OCI-LY3 (cell line): ENCODE measurements at regions not wholly inside any gene's neighbourhood (a gene's known extent, or its start where the extent isn't known, plus 50 kb on each side); places are given as distances from the start of the nearest gene placed in this dataset.

Experiments used
- H2AFZ ChIP-seq: fragments of 200-600, 300-600 bp; shearing (Covaris generic); 2 replicates; pipeline ENCODE4 v1.6.0; 2014; ENCODE audit warnings: antibody characterized with exemption, low read depth, low read length
- H3K27ac ChIP-seq: fragments of 200-600, 300-600 bp; sonication (generic); 2 replicates; pipeline ENCODE4 v1.5.1; 2014; ENCODE audit warnings: mild to moderate bottlenecking, low read length, moderate library complexity, mixed read lengths
- H3K27me3 ChIP-seq: fragments of 200-600, 300-600 bp; sonication (generic); 2 replicates; pipeline ENCODE4 v1.6.1; 2014; ENCODE audit warnings: low read depth, low read length, mixed read lengths
- H3K36me3 ChIP-seq: fragments of 200-600, 300-600 bp; sonication (generic); replicated peaks from 2 replicates; pipeline ENCODE3; 2014; ENCODE audit warnings: low read depth, low read length, mixed read lengths
- H3K4me1 ChIP-seq: fragments of 300-600, 200-600 bp; sonication (generic); 2 replicates; pipeline ENCODE4 v1.6.1; 2014; ENCODE audit warnings: low read length, mixed read lengths
- H3K4me2 ChIP-seq: fragments of 200-600, 300-600 bp; sonication (generic); 2 replicates; pipeline ENCODE4 v1.6.1; 2014; ENCODE audit warnings: low read length, mixed read lengths
- H3K4me3 ChIP-seq: fragments of 300-600, 200-600 bp; sonication (generic); 2 replicates; pipeline ENCODE4 v1.5.1; 2014; ENCODE audit warnings: antibody characterized with exemption, mild to moderate bottlenecking, low read length, moderate library complexity
- H3K79me2 ChIP-seq: fragments of 300-600, 200-600 bp; shearing (Covaris generic); 2 replicates; pipeline ENCODE4 v1.6.1; 2014; ENCODE audit warnings: mild to moderate bottlenecking, low read length, mixed read lengths
- H3K9ac ChIP-seq: fragments of 300-600, 200-600 bp; shearing (Covaris generic); 2 replicates; pipeline ENCODE4 v1.6.0; 2014; ENCODE audit warnings: mild to moderate bottlenecking, low read length, moderate library complexity
- H3K9me3 ChIP-seq: fragments of 200-600, 300-600 bp; shearing (Covaris generic); 2 replicates; pipeline ENCODE4 v1.6.1; 2014; ENCODE audit warnings: low read length, mixed read lengths; ENCODE audit not compliant: insufficient read depth
- H4K20me1 ChIP-seq: fragments of 200-600, 300-600 bp; sonication (generic); 2 replicates; pipeline ENCODE4 v1.6.1; 2016; ENCODE audit warnings: low read length, mixed read lengths; ENCODE audit not compliant: insufficient read depth
- EZH2phosphoT487 ChIP-seq: fragments of 200-600 bp; shearing (Covaris generic); IDR thresholded peaks from 2 replicates; pipeline ENCODE4 v1.6.1; 2018; ENCODE audit warnings: antibody characterized with exemption, mixed run types, low read depth
- TF ChIP-seq, protein P1 (sequence below): fragments of 200-600, 300-600 bp; sonication (generic); IDR thresholded peaks from 2 replicates; pipeline ENCODE4 v1.5.1; 2014; ENCODE audit warnings: antibody characterized with exemption, low read length, low read depth

DNA sequence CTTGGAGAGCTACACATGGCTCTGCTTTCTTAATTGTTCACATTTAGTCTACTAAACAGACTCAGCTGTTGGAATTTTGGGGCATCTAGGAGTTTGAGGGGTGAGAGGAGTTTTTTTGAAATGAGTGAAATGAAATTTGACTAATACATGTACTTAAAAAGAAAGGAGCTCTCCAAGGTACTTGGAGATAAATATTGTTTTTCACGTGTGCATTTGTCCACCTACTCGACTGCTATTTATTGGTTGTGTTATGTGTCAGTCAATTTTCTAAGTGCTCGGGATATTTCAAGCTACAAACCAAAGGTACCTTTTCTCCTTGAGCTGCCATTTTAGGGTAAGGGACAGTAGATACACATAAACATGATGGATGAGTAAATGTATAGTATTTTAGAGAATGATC is 697.0 kb downstream of the LIG4 start:
- Histone ChIP-seq H3K4me2 (no peak overlapping the region), H2AFZ (no peak overlapping the region), H3K79me2 (no peaks in the 10 kb centered on the region), H3K27me3 (no peaks in the 10 kb centered on the region), H4K20me1 (no peaks in the 10 kb centered on the region), H3K27ac (no peak overlapping the region), H3K9ac (no peak overlapping the region), H3K36me3 (no peaks in the 10 kb centered on the region), H3K9me3 (no peaks in the 10 kb centered on the region), H3K4me1 (no peaks in the 10 kb centered on the region), H3K4me3 (no peak overlapping the region)
- TF ChIP-seq, protein P1, sequence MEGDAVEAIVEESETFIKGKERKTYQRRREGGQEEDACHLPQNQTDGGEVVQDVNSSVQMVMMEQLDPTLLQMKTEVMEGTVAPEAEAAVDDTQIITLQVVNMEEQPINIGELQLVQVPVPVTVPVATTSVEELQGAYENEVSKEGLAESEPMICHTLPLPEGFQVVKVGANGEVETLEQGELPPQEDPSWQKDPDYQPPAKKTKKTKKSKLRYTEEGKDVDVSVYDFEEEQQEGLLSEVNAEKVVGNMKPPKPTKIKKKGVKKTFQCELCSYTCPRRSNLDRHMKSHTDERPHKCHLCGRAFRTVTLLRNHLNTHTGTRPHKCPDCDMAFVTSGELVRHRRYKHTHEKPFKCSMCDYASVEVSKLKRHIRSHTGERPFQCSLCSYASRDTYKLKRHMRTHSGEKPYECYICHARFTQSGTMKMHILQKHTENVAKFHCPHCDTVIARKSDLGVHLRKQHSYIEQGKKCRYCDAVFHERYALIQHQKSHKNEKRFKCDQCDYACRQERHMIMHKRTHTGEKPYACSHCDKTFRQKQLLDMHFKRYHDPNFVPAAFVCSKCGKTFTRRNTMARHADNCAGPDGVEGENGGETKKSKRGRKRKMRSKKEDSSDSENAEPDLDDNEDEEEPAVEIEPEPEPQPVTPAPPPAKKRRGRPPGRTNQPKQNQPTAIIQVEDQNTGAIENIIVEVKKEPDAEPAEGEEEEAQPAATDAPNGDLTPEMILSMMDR: no peak
- no peak for TF ChIP-seq EZH2phosphoT487

DNA sequence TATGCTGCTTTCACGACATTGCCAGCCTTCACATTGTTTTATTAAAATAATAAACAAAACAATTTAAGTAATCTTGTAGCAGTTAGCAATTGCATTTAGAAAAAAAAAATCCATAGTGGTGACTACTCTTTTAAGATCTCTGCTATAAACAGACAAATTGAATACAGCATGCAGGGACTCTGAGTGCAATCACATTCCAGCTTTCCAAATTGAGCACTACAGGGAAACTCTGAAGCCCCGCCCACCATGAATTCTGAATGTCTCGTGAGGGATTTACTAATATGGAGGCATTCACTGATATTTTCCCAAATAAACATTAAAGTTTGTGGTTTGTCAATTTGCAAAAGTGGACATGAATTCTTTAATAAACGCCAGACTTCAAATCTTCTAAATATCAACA is 698.8 kb downstream of the LIG4 start:
- Histone ChIP-seq H2AFZ (no peak overlapping the region), H3K4me3 (no peak overlapping the region), H3K79me2 (no peaks in the 10 kb centered on the region), H3K4me2 (no peak overlapping the region), H3K36me3 (no peaks in the 10 kb centered on the region), H3K27me3 (no peaks in the 10 kb centered on the region), H3K9me3 (no peaks in the 10 kb centered on the region), H3K27ac (no peak overlapping the region), H4K20me1 (no peaks in the 10 kb centered on the region), H3K4me1 (no peaks in the 10 kb centered on the region), H3K9ac (no peak overlapping the region)
- no peak for TF ChIP-seq EZH2phosphoT487
- TF ChIP-seq, protein P1: no peak

DNA sequence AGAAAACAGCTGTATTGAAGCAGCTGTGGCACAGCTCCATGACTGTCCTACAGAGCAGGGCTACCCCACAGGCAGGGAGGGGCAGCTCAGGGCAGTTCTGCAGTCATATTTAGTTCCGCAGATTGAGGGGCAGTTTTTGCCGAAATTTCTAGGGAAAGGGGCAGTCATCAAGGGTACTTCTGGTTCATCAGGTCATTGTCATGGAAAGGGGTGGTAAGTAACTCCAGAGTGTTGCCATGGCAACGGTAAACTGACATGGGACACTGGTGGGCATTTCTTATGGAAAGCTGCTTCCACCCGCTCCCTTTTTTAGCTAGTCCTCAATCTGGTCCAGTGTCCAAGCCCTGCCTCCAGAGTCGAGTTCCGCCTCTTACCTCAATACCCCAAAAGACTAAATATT is 702.8 kb downstream of the LIG4 start:
- H3K4me1 ChIP-seq: no peaks in the 10 kb centered on the region
- no peaks in the 10 kb centered on the region for H3K27me3 ChIP-seq
- TF ChIP-seq, protein P1: no peak
- TF ChIP-seq EZH2phosphoT487: no peak
- H3K4me3 ChIP-seq: no peak overlapping the region
- H3K9ac ChIP-seq: no peak overlapping the region
- H2AFZ ChIP-seq: no peak overlapping the region
- H3K4me2 ChIP-seq: no peak overlapping the region
- no peak overlapping the region for H3K27ac ChIP-seq
- H3K79me2 ChIP-seq: no peaks in the 10 kb centered on the region
- H4K20me1 ChIP-seq: no peaks in the 10 kb centered on the region
- no peaks in the 10 kb centered on the region for H3K36me3 ChIP-seq
- H3K9me3 ChIP-seq: no peaks in the 10 kb centered on the region

DNA sequence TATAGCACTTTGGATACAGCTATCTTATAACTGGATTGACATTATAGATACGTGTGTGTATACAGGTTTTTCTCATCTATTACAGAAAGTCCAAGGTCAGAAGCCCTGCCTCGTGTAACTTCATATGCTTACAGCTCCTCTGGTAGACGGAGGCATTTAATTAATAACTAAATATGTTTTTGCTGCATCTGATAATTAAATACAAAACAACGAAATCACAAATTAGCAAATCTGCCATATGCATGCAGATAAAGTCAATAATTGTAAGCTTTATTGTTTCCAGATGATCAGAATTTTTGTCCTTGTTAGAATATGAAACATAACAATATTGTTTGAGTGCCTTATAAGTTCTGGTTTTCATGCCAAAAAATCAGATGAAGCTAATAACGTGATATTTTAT is 717.7 kb downstream of the LIG4 start:
- Histone ChIP-seq H3K4me1 (no peaks in the 10 kb centered on the region), H3K4me3 (no peak overlapping the region), H4K20me1 (no peaks in the 10 kb centered on the region), H3K36me3 (no peaks in the 10 kb centered on the region), H3K4me2 (no peak overlapping the region), H3K27me3 (no peaks in the 10 kb centered on the region), H3K9ac (no peak overlapping the region), H2AFZ (no peak overlapping the region), H3K27ac (no peak overlapping the region), H3K79me2 (no peaks in the 10 kb centered on the region), H3K9me3 (no peaks in the 10 kb centered on the region)
- TF ChIP-seq, protein P1: no peak
- no peak for TF ChIP-seq EZH2phosphoT487
